ENCODE measurements at regions not wholly inside any gene's neighbourhood (a gene's known extent, or its start where the extent isn't known, plus 50 kb on each side); places are given as distances from the start of the nearest gene placed in this dataset.
"Not testable (repeated sequence)": the region's sequence is repeated elsewhere in the genome, so short reads cannot be mapped to it uniquely, and the experiment has no call there.

- POLR2A ChIA-PET, CTCF ChIA-PET: not testable (repeated sequence)
Observed at GRCh38 chr21:35271344-35272118, 222.4 kb upstream of the RUNX1 start.

DNA sequence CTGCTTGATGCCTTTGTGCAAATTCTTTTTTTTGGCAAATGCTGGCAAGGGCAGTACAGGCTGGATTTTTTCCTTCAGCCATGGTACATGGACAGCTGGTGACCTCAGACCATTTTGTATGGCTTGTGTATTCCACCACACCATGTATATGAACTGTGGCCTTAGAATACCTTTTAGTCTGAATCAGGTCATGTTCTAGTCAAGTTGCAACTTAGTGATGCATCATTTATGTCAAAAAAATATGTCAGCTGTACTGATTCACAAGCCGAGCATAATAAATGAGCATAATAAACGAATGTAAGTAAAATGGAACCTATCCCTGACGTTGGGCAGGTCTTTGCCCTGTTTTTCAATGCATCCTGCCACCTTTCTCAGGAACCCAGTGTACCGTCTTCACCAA, 219.7 kb upstream of the RUNX1 start:
- H3K9me3 ChIP-seq (ENCODE audit: control insufficient read depth, insufficient read depth, low read depth, low read length): no peaks in the 10 kb centered on the region
- TF ChIP-seq SP3 (tag by site-specific recombination; IDR thresholded peaks at IDR 0.05) (no peak), SP2 (tag by site-specific recombination; IDR thresholded peaks at IDR 0.05) (no peak), ZNF585B (tag by site-specific recombination; IDR thresholded peaks at IDR 0.05) (no peak), ZNF280C (tag by site-specific recombination; IDR thresholded peaks at IDR 0.05) (no peak), ZNF157 (tag by site-specific recombination; IDR thresholded peaks at IDR 0.05) (no peak), ZNF175 (tag by site-specific recombination; IDR thresholded peaks at IDR 0.05) (no peak), ZNF629 (tag by site-specific recombination; IDR thresholded peaks at IDR 0.05) (no peak), ZNF600 (tag by site-specific recombination; IDR thresholded peaks at IDR 0.05) (no peak)
- H3K27ac ChIP-seq (ENCODE audit: extremely low read depth, low read depth, low read length): no peak overlapping the region
- H3K36me3 ChIP-seq (ENCODE audit: control insufficient read depth in 2 of 2, insufficient read depth in 1 of 2, low read length in 2 of 2): no peaks in the 10 kb centered on the region
- CTCF ChIA-PET: no interaction called here
- no peak overlapping the region for H3K4me3 ChIP-seq (ENCODE audit: low read depth, low read length)
- POLR2A ChIA-PET: no interaction called here
- H3K4me1 ChIP-seq (ENCODE audit: control insufficient read depth, insufficient read depth, low read length): no peaks in the 10 kb centered on the region

More at GRCh38 chr21:35271344-35272118, 222.4 kb upstream of the RUNX1 start:
- not testable (repeated sequence) for H3K36me3 ChIP-seq (ENCODE audit: control insufficient read depth in 2 of 2, insufficient read depth in 1 of 2, low read length in 2 of 2); H3K27ac ChIP-seq (ENCODE audit: extremely low read depth, low read depth, low read length); H3K4me3 ChIP-seq (ENCODE audit: low read depth, low read length); H3K9me3 ChIP-seq (ENCODE audit: control insufficient read depth, insufficient read depth, low read depth, low read length); H3K4me1 ChIP-seq (ENCODE audit: control insufficient read depth, insufficient read depth, low read length)
- TF ChIP-seq ZNF280D (tag by site-specific recombination; IDR thresholded peaks at IDR 0.05) (0 out of 2 replicates have a peak, but pooled peaks have one; percentile 73), SCRT1 (tag by site-specific recombination; IDR thresholded peaks at IDR 0.05; ENCODE audit: borderline replicate concordance) (peak; percentile 70; the same call in 1 of the 2 replicates), SCRT2 (tag by site-specific recombination; IDR thresholded peaks at IDR 0.05) (peak; percentile 68), ZNF146 (tag by site-specific recombination; IDR thresholded peaks at IDR 0.05) (peak; percentile 91)

DNA sequence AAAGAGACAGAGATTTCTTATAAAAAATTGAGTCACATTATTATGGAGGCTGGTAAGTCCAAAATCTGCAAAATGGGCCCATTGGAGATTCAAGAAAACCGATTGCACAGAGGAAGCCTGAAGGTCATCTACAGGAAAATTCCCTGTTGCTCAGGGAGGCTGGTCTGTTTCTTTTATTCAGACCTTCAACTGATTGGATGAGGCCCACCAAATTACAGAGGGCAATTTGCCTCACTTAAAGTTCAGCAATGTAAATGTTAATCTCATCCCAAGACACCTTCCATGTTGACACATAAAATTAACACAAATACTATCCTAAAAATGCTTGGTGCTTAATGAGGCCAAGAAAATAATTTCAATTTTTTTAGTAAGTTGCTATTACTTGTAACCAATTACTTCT, 219.2 kb upstream of the RUNX1 start:
- Histone ChIP-seq H3K36me3 (ENCODE audit: control insufficient read depth in 2 of 2, insufficient read depth in 1 of 2, low read length in 2 of 2) (no peaks in the 10 kb centered on the region), H3K4me1 (ENCODE audit: control insufficient read depth, insufficient read depth, low read length) (no peaks in the 10 kb centered on the region), H3K9me3 (ENCODE audit: control insufficient read depth, insufficient read depth, low read depth, low read length) (no peaks in the 10 kb centered on the region), H3K4me3 (ENCODE audit: low read depth, low read length) (no peak overlapping the region), H3K27ac (ENCODE audit: extremely low read depth, low read depth, low read length) (no peak overlapping the region)
- ChIA-PET CTCF (no interaction called here), POLR2A (no interaction called here)
- TF ChIP-seq ZNF10 (tag by site-specific recombination; IDR thresholded peaks at IDR 0.05): peak; percentile 99
- TF ChIP-seq ZBTB20 (tag by site-specific recombination; IDR thresholded peaks at IDR 0.05): no peak

Measured in HEK293 (cell line).